ENCODE measurements at regions not wholly inside any gene's neighbourhood (a gene's known extent, or its start where the extent isn't known, plus 50 kb on each side); places are given as distances from the start of the nearest gene placed in this dataset.

- no peaks in the 10 kb centered on the region for H4K20me1 ChIP-seq (ENCODE audit: insufficient read depth, low read length)
- no peak for ATAC-seq (ENCODE audit: insufficient read depth, low read depth)
- H3K79me2 ChIP-seq (ENCODE audit: insufficient read depth, low read length) = no peaks in the 10 kb centered on the region
- H3K9ac ChIP-seq (ENCODE audit: low read depth, low read length) = no peak overlapping the region
- H3K4me1 ChIP-seq (ENCODE audit: insufficient read depth, low read length) = no peaks in the 10 kb centered on the region
- no peak overlapping the region for H3K4me2 ChIP-seq (ENCODE audit: insufficient read depth, low read length)
- no peak overlapping the region for H3K27ac ChIP-seq (ENCODE audit: low read length)
- H3K36me3 ChIP-seq (ENCODE audit: insufficient read depth, low read length) = no peaks in the 10 kb centered on the region
- no peaks in the 10 kb centered on the region for H3K27me3 ChIP-seq (ENCODE audit: insufficient read depth, low read length, poor library complexity)
- peaks cover 61% of the 10 kb centered on the region for H3K9me3 ChIP-seq (ENCODE audit: insufficient read depth, low read length, severe bottlenecking)
- TF ChIP-seq EZH2 (IDR thresholded peaks at IDR 0.05; ENCODE audit: borderline replicate concordance, low read depth, low read length, severe bottlenecking) = no peak
- no peak overlapping the region for H3K4me3 ChIP-seq (ENCODE audit: low read depth in 1 of 2, low read length in 2 of 2)
- DNase-seq = no peak
- no peak overlapping the region for H2AFZ ChIP-seq (ENCODE audit: low read depth, low read length)
Observed at GRCh38 chr12:31846405-31846804, 112.8 kb upstream of the RESF1 start.

GRCh38 chr12:31845613-31846322 is 113.4 kb upstream of the RESF1 start:
- H3K4me2 ChIP-seq (ENCODE audit: insufficient read depth, low read length) = no peak overlapping the region
- H3K4me3 ChIP-seq (ENCODE audit: low read depth in 1 of 2, low read length in 2 of 2) = no peak overlapping the region
- no peaks in the 10 kb centered on the region for H3K79me2 ChIP-seq (ENCODE audit: insufficient read depth, low read length)
- H3K27me3 ChIP-seq (ENCODE audit: insufficient read depth, low read length, poor library complexity) = no peaks in the 10 kb centered on the region
- ATAC-seq (ENCODE audit: insufficient read depth, low read depth) (no peak), DNase-seq (no peak)
- TF ChIP-seq EZH2 (IDR thresholded peaks at IDR 0.05; ENCODE audit: borderline replicate concordance, low read depth, low read length, severe bottlenecking) = no peak
- no peak for TF ChIP-seq CTCF (IDR thresholded peaks at IDR 0.05; ENCODE audit: borderline replicate concordance, extremely low read depth, low read length, poor library complexity, severe bottlenecking)
- H2AFZ ChIP-seq (ENCODE audit: low read depth, low read length) = no peak overlapping the region
- H3K36me3 ChIP-seq (ENCODE audit: insufficient read depth, low read length) = no peaks in the 10 kb centered on the region
- no peak overlapping the region for H3K27ac ChIP-seq (ENCODE audit: low read length)
- no peak overlapping the region for H3K9ac ChIP-seq (ENCODE audit: low read depth, low read length)
- H3K4me1 ChIP-seq (ENCODE audit: insufficient read depth, low read length) = no peaks in the 10 kb centered on the region
- H3K9me3 ChIP-seq (ENCODE audit: insufficient read depth, low read length, severe bottlenecking) = peaks cover 55% of the 10 kb centered on the region
- H4K20me1 ChIP-seq (ENCODE audit: insufficient read depth, low read length) = no peaks in the 10 kb centered on the region

- ATAC-seq (ENCODE audit: insufficient read depth, low read depth) (no peak), DNase-seq (no peak)
- Histone ChIP-seq H3K9ac (ENCODE audit: low read depth, low read length) (no peak overlapping the region), H3K79me2 (ENCODE audit: insufficient read depth, low read length) (no peaks in the 10 kb centered on the region), H3K9me3 (ENCODE audit: insufficient read depth, low read length, severe bottlenecking) (peaks cover 34% of the 10 kb centered on the region), H2AFZ (ENCODE audit: low read depth, low read length) (no peak overlapping the region; the same call in 1 of the 2 replicates), H3K27me3 (ENCODE audit: insufficient read depth, low read length, poor library complexity) (no peaks in the 10 kb centered on the region), H3K4me2 (ENCODE audit: insufficient read depth, low read length) (no peak overlapping the region), H4K20me1 (ENCODE audit: insufficient read depth, low read length) (no peaks in the 10 kb centered on the region), H3K4me1 (ENCODE audit: insufficient read depth, low read length) (no peaks in the 10 kb centered on the region), H3K36me3 (ENCODE audit: insufficient read depth, low read length) (no peaks in the 10 kb centered on the region), H3K27ac (ENCODE audit: low read length) (no peak overlapping the region), H3K4me3 (ENCODE audit: low read depth in 1 of 2, low read length in 2 of 2) (no peak overlapping the region)
- TF ChIP-seq EZH2 (IDR thresholded peaks at IDR 0.05; ENCODE audit: borderline replicate concordance, low read depth, low read length, severe bottlenecking) = no peak
- TF ChIP-seq CTCF (IDR thresholded peaks at IDR 0.05; ENCODE audit: borderline replicate concordance, extremely low read depth, low read length, poor library complexity, severe bottlenecking) = no peak
Observed at GRCh38 chr12:31843398-31844095, 114.7 kb upstream of the AMN1 start.

- Histone ChIP-seq H4K20me1 (ENCODE audit: insufficient read depth, low read length) (no peaks in the 10 kb centered on the region), H2AFZ (ENCODE audit: low read depth, low read length) (no peak overlapping the region), H3K27ac (ENCODE audit: low read length) (no peak overlapping the region), H3K9me3 (ENCODE audit: insufficient read depth, low read length, severe bottlenecking) (peaks cover 9% of the 10 kb centered on the region), H3K9ac (ENCODE audit: low read depth, low read length) (no peak overlapping the region), H3K4me1 (ENCODE audit: insufficient read depth, low read length) (peaks cover 4% of the 10 kb centered on the region), H3K36me3 (ENCODE audit: insufficient read depth, low read length) (no peaks in the 10 kb centered on the region), H3K27me3 (ENCODE audit: insufficient read depth, low read length, poor library complexity) (no peaks in the 10 kb centered on the region), H3K4me2 (ENCODE audit: insufficient read depth, low read length) (no peak overlapping the region), H3K4me3 (ENCODE audit: low read depth in 1 of 2, low read length in 2 of 2) (no peak overlapping the region), H3K79me2 (ENCODE audit: insufficient read depth, low read length) (no peaks in the 10 kb centered on the region)
- DNase-seq = no peak
- TF ChIP-seq EZH2 (IDR thresholded peaks at IDR 0.05; ENCODE audit: borderline replicate concordance, low read depth, low read length, severe bottlenecking) (no peak), CTCF (IDR thresholded peaks at IDR 0.05; ENCODE audit: borderline replicate concordance, extremely low read depth, low read length, poor library complexity, severe bottlenecking) (no peak)
- ATAC-seq (ENCODE audit: insufficient read depth, low read depth) = no peak
Observed at GRCh38 chr12:31837913-31838312, 109.1 kb upstream of the AMN1 start.

Data from DND-41 (cell line).